GM12878 (cell line): ENCODE measurements at regions not wholly inside any gene's neighbourhood (a gene's known extent, or its start where the extent isn't known, plus 50 kb on each side); places are given as distances from the start of the nearest gene placed in this dataset.

Source experiments
- ATAC-seq: fragments of 200-7000 bp; cut with Tn5 transposase; 3 replicates; pipeline ENCODE4 v1.9.1; 2020; ENCODE audit warnings: mild to moderate bottlenecking, moderate library complexity
- BruUV-seq: library from RNA; stranded (reverse); fragments of 400-500 nt; replicated peaks from 2 replicates; lab custom pipeline; 2021; lab: Mats Ljungman, UMichigan
- CTCF ChIA-PET: fragments of 300-600 bp; sonication (Branson Sonifier 250); formaldehyde crosslinking; extraction: SDS; loops from one replicate; lab custom pipeline; 2021; ENCODE audit warnings: inconsistent platforms; lab: Yijun Ruan, JAX
- POLR2A ChIA-PET: fragments of 350-600 bp; formaldehyde crosslinking; extraction: SDS; loops from one replicate; lab custom pipeline; 2021; ENCODE audit warnings: inconsistent platforms; lab: Charles Lee
- RAD21 ChIA-PET: fragments of 300-600 bp; sonication (Branson Sonifier 250); formaldehyde crosslinking; loops from one replicate; lab custom pipeline; 2023; ENCODE audit warnings: antibody characterized with exemption; ENCODE audit not compliant: unreplicated experiment; lab: Charles Lee
- SMC1A ChIA-PET: fragments of 300-600 bp; sonication (Branson Sonifier 250); formaldehyde crosslinking; loops from one replicate; lab custom pipeline; 2023; ENCODE audit not compliant: unreplicated experiment, uncharacterized antibody; lab: Charles Lee
- DNase-seq: peaks from one replicate; pipeline ENCODE4 v3.0.0-alpha.2; 2011; ENCODE audit warnings: low read depth, low spot score
- FAIRE-seq: peaks from 3 replicates; lab custom pipeline; 2011; peaks lifted over from hg19 to GRCh38; lab: Jason Lieb, UNC
- H2AFZ ChIP-seq: 2 replicates; pipeline ENCODE4 v1.6.0; 2011; ENCODE audit warnings: low read depth, low read length, control low read depth; ENCODE audit not compliant: control insufficient read depth
- H3K27ac ChIP-seq: 2 replicates; pipeline ENCODE4 v1.5.1; 2011; ENCODE audit warnings: control low read depth; ENCODE audit not compliant: control insufficient read depth, insufficient read depth
- H3K27me3 ChIP-seq, 2 experiments: replicated peaks in 1 of 2; 2 replicates each; pipeline versions ENCODE4 v1.6.0 to v1.6.1; 2011; ENCODE audit warnings: low read length in 1 of 2; ENCODE audit not compliant: control insufficient read depth in 2 of 2, insufficient read depth in 2 of 2
- H3K36me3 ChIP-seq, 2 experiments: 2 replicates each; pipeline ENCODE4 v1.5.1; 2011; ENCODE audit warnings: low read length in 1 of 2; ENCODE audit not compliant: control insufficient read depth in 2 of 2, insufficient read depth in 2 of 2
- H3K4me1 ChIP-seq: 2 replicates; pipeline ENCODE4 v1.6.1; 2011; ENCODE audit warnings: mild to moderate bottlenecking, low read length, moderate library complexity, mixed read lengths; ENCODE audit not compliant: control insufficient read depth, insufficient read depth
- H3K4me2 ChIP-seq: 2 replicates; pipeline ENCODE4 v1.6.0; 2011; ENCODE audit warnings: control low read depth; ENCODE audit not compliant: control insufficient read depth, insufficient read depth
- H3K4me3 ChIP-seq: fragments of 200-600 bp; sonication (generic); 2 replicates; pipeline ENCODE4 v1.5.1; 2016
- H3K79me2 ChIP-seq: 2 replicates; pipeline ENCODE4 v1.6.0; 2011; ENCODE audit warnings: low read length; ENCODE audit not compliant: control insufficient read depth, insufficient read depth
- H3K9ac ChIP-seq: 2 replicates; pipeline ENCODE4 v1.8.0; 2011; ENCODE audit warnings: low read length, control low read depth, mixed read lengths; ENCODE audit not compliant: control insufficient read depth, insufficient read depth
- H3K9me3 ChIP-seq: replicated peaks from 3 replicates; pipeline ENCODE4 v1.5.1; 2011; ENCODE audit warnings: mild to moderate bottlenecking, low read length; ENCODE audit not compliant: control insufficient read depth, insufficient read depth
- H4K20me1 ChIP-seq: 2 replicates; pipeline ENCODE4 v1.6.0; 2011; ENCODE audit not compliant: control insufficient read depth, insufficient read depth
- BCL3 ChIP-seq: IDR thresholded peaks from 2 replicates; pipeline ENCODE4 v1.6.1; 2011; ENCODE audit warnings: borderline replicate concordance, low read depth, mild to moderate bottlenecking, moderate library complexity, low read length; ENCODE audit not compliant: insufficient read depth, poor library complexity, severe bottlenecking
- CBX3 ChIP-seq: fragments of 200-600 bp; sonication (generic); IDR thresholded peaks from 2 replicates; pipeline ENCODE4 v1.6.1; 2016; ENCODE audit warnings: low read depth, borderline replicate concordance
- CTCF ChIP-seq, 3 experiments: IDR thresholded peaks in 2 of 3; conservative IDR thresholded peaks in 1 of 3; 2 replicates each; pipeline ENCODE4 v1.5.1; 2011; ENCODE audit warnings: low read depth in 3 of 3, low read length in 3 of 3, mild to moderate bottlenecking in 3 of 3, control low read depth in 2 of 3, moderate library complexity in 2 of 3, inconsistent platforms in 1 of 3, mixed read lengths in 1 of 3; ENCODE audit not compliant: control insufficient read depth in 2 of 3, insufficient read depth in 1 of 3; ENCODE audit errors: extremely low read depth in 1 of 3
- EGR1 ChIP-seq, 2 experiments: IDR thresholded peaks; 1 replicate in 1 of 2; 2 replicates in 1 of 2; pipeline ENCODE4 v1.6.1; 2011 to 2012; ENCODE audit warnings: low read depth in 2 of 2, low read length in 2 of 2, borderline replicate concordance in 1 of 2, mild to moderate bottlenecking in 1 of 2, moderate library complexity in 1 of 2
- EZH2 ChIP-seq: IDR thresholded peaks from 2 replicates; pipeline ENCODE4 v1.6.1; 2012; ENCODE audit warnings: low read depth, mild to moderate bottlenecking, control low read depth, inconsistent platforms, low read length, borderline replicate concordance; ENCODE audit not compliant: control insufficient read depth
- FOXM1 ChIP-seq: IDR thresholded peaks from 2 replicates; pipeline ENCODE4 v1.6.1; 2012; ENCODE audit warnings: low read depth, mild to moderate bottlenecking, inconsistent platforms, low read length, moderate library complexity
- HDAC2 ChIP-seq: fragments of 200-600 bp; sonication (generic); IDR thresholded peaks from 2 replicates; pipeline ENCODE4 v1.6.1; 2017
- IRF4 ChIP-seq: IDR thresholded peaks from 2 replicates; pipeline ENCODE4 v1.6.1; 2011; ENCODE audit warnings: low read depth, low read length
- NKRF ChIP-seq: fragments of 450-650 bp; conservative IDR thresholded peaks from 2 replicates; pipeline ENCODE4 v1.6.1; 2017; ENCODE audit warnings: mild to moderate bottlenecking, moderate library complexity
- SPI1 ChIP-seq: IDR thresholded peaks from 2 replicates; pipeline ENCODE4 v1.6.1; 2011; ENCODE audit warnings: low read depth, mild to moderate bottlenecking, low read length, moderate library complexity, borderline replicate concordance; ENCODE audit not compliant: insufficient read depth
- SREBF2 ChIP-seq: IDR thresholded peaks from 2 replicates; pipeline ENCODE4 v1.6.1; 2012; ENCODE audit warnings: mild to moderate bottlenecking, low read length
- WGBS: methylation state at CpG from one replicate; pipeline ENCODE4 v1.1.6; 2016; ENCODE audit warnings: low lambda C conversion rate; ENCODE audit not compliant: insufficient replicate concordance, insufficient coverage; ENCODE audit errors: missing lambda C conversion rate; 5-methylcytosine and 5-hydroxymethylcytosine counted together
- in situ Hi-C: fragments of 300-500 bp; cut with MboI; formaldehyde crosslinking; loops from 9 replicates; pipeline ENCODE4 v1.14.3; 2018; ENCODE audit warnings: mixed read lengths
- intact Hi-C: fragments of 100-400 bp; cut with micrococcal nuclease; formaldehyde crosslinking; loops from one replicate; pipeline ENCODE4 v1.14.2; 2022; ENCODE audit not compliant: unreplicated experiment

- ChIA-PET RAD21 (no interaction called here), SMC1A (no interaction called here), POLR2A (no interaction called here), CTCF (no interaction called here)
- H3K9me3 ChIP-seq, result no peaks in the 10 kb centered on the region
- FAIRE-seq, result no peak
- H3K4me3 ChIP-seq, result no peak overlapping the region
- H3K36me3 ChIP-seq, result no peaks in the 10 kb centered on the region
- H3K4me2 ChIP-seq, result no peak overlapping the region
- H3K4me1 ChIP-seq, result no peaks in the 10 kb centered on the region
- no peaks in the 10 kb centered on the region for H3K79me2 ChIP-seq
- H3K27me3 ChIP-seq, result no peaks in the 10 kb centered on the region; a peak in 2 of 4 replicates
- DNase-seq, result no peak
- TF ChIP-seq EGR1 (IDR thresholded peaks at IDR 0.05; ENCODE audit: borderline replicate concordance in 1 of 2, low read depth in 2 of 2, low read length in 2 of 2) (no peak), CTCF (IDR thresholded peaks at IDR 0.05 in 2 of 3, conservative IDR thresholded peaks at IDR 0.05 in 1 of 3; ENCODE audit: control insufficient read depth in 2 of 3, extremely low read depth in 1 of 3, insufficient read depth in 1 of 3, low read depth in 3 of 3, low read length in 3 of 3) (no peak)
- H3K27ac ChIP-seq, result no peak overlapping the region
- intact Hi-C loops, result no loop called here
- H4K20me1 ChIP-seq, result no peaks in the 10 kb centered on the region
- 10% methylated on average over 7 of the region's 7 CpGs for WGBS
- ATAC-seq, result no peak
- in situ Hi-C loops, result no loop called here
- H3K9ac ChIP-seq, result no peak overlapping the region
- no peak overlapping the region for H2AFZ ChIP-seq
- BruUV-seq, result no TSS peak
These were observed 457.4 kb downstream of the SETD4 start for GRCh38 chr21:35602811-35603362.

GRCh38 chr21:35601211-35601610, 459.1 kb downstream of the SETD4 start:
- CTCF ChIA-PET, result no interaction called here
- BruUV-seq, result no TSS peak
- no peak overlapping the region for H3K27ac ChIP-seq
- no peaks in the 10 kb centered on the region; a peak in 2 of 4 replicates for H3K27me3 ChIP-seq
- no peaks in the 10 kb centered on the region for H3K36me3 ChIP-seq
- FAIRE-seq (no peak), DNase-seq (no peak), ATAC-seq (no peak)
- no peaks in the 10 kb centered on the region for H4K20me1 ChIP-seq
- in situ Hi-C loops (no loop called here), intact Hi-C loops (no loop called here)
- H3K4me3 ChIP-seq, result no peak overlapping the region
- no peaks in the 10 kb centered on the region for H3K79me2 ChIP-seq
- H3K4me1 ChIP-seq, result no peaks in the 10 kb centered on the region
- no peak overlapping the region for H2AFZ ChIP-seq
- no peak overlapping the region for H3K4me2 ChIP-seq
- WGBS, result 9% methylated on average over 4 of the region's 4 CpGs
- SMC1A ChIA-PET, result no interaction called here
- RAD21 ChIA-PET, result no interaction called here
- no peak overlapping the region for H3K9ac ChIP-seq
- H3K9me3 ChIP-seq, result no peaks in the 10 kb centered on the region
- POLR2A ChIA-PET, result no interaction called here
- TF ChIP-seq SREBF2 (no peak), IRF4 (no peak), SPI1 (no peak), FOXM1 (no peak), HDAC2 (no peak), CBX3 (no peak), BCL3 (no peak), EZH2 (no peak), NKRF (no peak)
